ENCODE measurements at regions not wholly inside any gene's neighbourhood (a gene's known extent, or its start where the extent isn't known, plus 50 kb on each side); places are given as distances from the start of the nearest gene placed in this dataset.

GRCh38 chr3:193846569-193846968, 253.6 kb downstream of the OPA1 start:
- TF ChIP-seq POLR2A (IDR thresholded peaks at IDR 0.05): no peak
- no peak for TF ChIP-seq CTCF (IDR thresholded peaks at IDR 0.05)
